ENCODE measurements at regions not wholly inside any gene's neighbourhood (a gene's known extent, or its start where the extent isn't known, plus 50 kb on each side); places are given as distances from the start of the nearest gene placed in this dataset.

- TF ChIP-seq ZNF512 (CRISPR knock-in tag; IDR thresholded peaks at IDR 0.05) (no peak), SKIL (CRISPR knock-in tag; IDR thresholded peaks at IDR 0.05; ENCODE audit: borderline replicate concordance) (peak; percentile 99), RCOR2 (CRISPR knock-in tag; IDR thresholded peaks at IDR 0.05) (peak; percentile 95), POLR2A (IDR thresholded peaks at IDR 0.05; ENCODE audit: insufficient read depth in 1 of 2, low read depth in 2 of 2, low read length in 2 of 2) (no peak), NCOR1 (IDR thresholded peaks at IDR 0.05; ENCODE audit: borderline replicate concordance, low read length) (peak; percentile 92; the same call in 1 of the 2 replicates), MAFG (CRISPR knock-in tag; IDR thresholded peaks at IDR 0.05) (no peak), ZNF687 (CRISPR knock-in tag; IDR thresholded peaks at IDR 0.05) (peak; percentile 99), ZSCAN29 (CRISPR knock-in tag; conservative IDR thresholded peaks at IDR 0.05) (peak; percentile 52; the same call in 1 of the 2 replicates), ARNT (IDR thresholded peaks at IDR 0.05) (no peak), DR1 (CRISPR knock-in tag; IDR thresholded peaks at IDR 0.05) (no peak), ZNF768 (CRISPR knock-in tag; IDR thresholded peaks at IDR 0.05) (peak; percentile 45; the same call in 1 of the 2 replicates), PHB2 (IDR thresholded peaks at IDR 0.05; ENCODE audit: partially characterized antibody) (no peak), ZBTB37 (CRISPR knock-in tag; IDR thresholded peaks at IDR 0.05) (peak; percentile 69; the same call in 1 of the 2 replicates), NFIC (IDR thresholded peaks at IDR 0.05; ENCODE audit: low read length) (peak; percentile 98)
- TF ChIP-seq, protein P1, sequence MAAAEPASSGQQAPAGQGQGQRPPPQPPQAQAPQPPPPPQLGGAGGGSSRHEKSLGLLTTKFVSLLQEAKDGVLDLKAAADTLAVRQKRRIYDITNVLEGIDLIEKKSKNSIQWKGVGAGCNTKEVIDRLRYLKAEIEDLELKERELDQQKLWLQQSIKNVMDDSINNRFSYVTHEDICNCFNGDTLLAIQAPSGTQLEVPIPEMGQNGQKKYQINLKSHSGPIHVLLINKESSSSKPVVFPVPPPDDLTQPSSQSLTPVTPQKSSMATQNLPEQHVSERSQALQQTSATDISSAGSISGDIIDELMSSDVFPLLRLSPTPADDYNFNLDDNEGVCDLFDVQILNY (CRISPR knock-in tag; conservative IDR thresholded peaks at IDR 0.05) = no peak
- TF ChIP-seq, protein P2, sequence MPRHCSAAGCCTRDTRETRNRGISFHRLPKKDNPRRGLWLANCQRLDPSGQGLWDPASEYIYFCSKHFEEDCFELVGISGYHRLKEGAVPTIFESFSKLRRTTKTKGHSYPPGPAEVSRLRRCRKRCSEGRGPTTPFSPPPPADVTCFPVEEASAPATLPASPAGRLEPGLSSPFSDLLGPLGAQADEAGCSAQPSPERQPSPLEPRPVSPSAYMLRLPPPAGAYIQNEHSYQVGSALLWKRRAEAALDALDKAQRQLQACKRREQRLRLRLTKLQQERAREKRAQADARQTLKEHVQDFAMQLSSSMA (CRISPR knock-in tag; IDR thresholded peaks at IDR 0.05) = no peak
- TF ChIP-seq, protein P3, sequence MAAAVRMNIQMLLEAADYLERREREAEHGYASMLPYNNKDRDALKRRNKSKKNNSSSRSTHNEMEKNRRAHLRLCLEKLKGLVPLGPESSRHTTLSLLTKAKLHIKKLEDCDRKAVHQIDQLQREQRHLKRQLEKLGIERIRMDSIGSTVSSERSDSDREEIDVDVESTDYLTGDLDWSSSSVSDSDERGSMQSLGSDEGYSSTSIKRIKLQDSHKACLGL (CRISPR knock-in tag; IDR thresholded peaks at IDR 0.05) = no peak
Measured at GRCh38 chr2:120525056-120526046, 179.4 kb downstream of the INHBB start (continued).
